Femur (tissue), 1 donor: ENCODE measurements at regions not wholly inside any gene's neighbourhood (a gene's known extent, or its start where the extent isn't known, plus 50 kb on each side); places are given as distances from the start of the nearest gene placed in this dataset.

Experiments used
- DNase-seq: peaks from one replicate; pipeline ENCODE4 v3.0.0-alpha.2; 2017

DNA sequence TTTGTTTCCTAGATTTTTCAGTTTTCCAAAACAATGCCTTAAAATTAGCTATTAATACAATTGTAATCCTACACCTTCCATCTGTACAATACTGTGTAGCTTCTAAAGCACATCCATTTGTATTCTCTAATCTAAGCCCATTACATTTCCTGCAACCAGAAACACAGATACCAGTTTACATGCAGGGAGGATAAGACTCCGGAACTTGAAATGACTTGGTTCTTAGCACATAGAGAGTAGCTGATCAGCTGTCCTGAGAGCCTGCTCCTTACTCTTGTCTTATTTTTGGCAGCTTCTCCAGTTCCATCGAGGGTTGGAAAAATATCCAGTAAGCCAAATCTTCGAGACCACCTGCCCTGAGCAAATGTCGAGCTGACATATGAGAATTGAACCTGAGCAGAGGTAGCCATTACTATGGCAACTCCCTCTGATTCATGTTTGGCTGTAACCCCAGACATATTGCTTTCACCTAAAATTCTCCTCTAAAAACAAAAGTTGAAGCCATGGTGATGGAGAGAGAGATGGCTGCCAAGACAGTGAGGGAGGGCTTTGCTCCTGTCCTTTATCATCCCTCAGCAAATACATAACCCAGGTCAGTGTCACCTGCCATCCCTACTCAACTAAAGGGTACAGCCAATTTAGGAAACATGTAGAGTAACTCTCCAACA is 542.8 kb downstream of the IRS1 start:
- peak; percentile 22 for DNase-seq

DNA sequence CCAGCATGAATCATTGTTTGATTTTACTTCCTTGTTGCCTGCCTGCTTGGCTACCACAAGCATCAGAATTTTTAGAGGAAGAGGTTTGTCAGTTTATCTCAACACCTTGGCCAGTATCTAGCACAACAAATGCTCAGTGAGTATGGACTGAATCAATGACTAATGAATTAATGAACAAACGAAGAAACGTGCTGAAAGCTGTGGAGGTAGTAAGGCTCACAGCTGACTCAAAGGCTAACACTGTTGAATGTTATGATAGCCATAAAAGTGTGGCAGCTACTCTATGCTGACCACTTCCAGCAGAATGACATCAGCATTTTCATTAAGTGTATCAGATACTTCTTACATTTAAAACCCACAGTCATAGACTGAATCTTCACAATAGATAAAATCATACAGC is 543.4 kb downstream of the IRS1 start:
- DNase-seq: no peak

DNA sequence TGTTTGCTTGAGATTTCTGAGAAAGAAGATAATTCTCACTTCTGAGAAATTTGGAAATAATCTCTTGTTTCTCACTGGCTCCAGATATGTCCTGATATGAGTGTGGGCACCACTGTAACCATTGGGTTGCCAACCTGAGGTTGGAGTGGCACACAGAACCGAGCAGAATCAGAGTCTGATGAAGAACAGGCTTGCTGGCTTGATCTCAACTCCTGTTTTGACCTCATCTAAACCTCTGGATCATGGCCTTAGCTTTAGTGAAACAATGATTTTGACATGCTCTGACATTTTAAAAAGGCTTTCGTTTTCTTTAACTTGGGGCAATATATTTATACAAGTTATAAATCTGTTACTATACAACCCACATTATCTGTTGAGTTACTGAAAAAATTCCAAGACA is 548.0 kb downstream of the IRS1 start:
- no peak for DNase-seq

DNA sequence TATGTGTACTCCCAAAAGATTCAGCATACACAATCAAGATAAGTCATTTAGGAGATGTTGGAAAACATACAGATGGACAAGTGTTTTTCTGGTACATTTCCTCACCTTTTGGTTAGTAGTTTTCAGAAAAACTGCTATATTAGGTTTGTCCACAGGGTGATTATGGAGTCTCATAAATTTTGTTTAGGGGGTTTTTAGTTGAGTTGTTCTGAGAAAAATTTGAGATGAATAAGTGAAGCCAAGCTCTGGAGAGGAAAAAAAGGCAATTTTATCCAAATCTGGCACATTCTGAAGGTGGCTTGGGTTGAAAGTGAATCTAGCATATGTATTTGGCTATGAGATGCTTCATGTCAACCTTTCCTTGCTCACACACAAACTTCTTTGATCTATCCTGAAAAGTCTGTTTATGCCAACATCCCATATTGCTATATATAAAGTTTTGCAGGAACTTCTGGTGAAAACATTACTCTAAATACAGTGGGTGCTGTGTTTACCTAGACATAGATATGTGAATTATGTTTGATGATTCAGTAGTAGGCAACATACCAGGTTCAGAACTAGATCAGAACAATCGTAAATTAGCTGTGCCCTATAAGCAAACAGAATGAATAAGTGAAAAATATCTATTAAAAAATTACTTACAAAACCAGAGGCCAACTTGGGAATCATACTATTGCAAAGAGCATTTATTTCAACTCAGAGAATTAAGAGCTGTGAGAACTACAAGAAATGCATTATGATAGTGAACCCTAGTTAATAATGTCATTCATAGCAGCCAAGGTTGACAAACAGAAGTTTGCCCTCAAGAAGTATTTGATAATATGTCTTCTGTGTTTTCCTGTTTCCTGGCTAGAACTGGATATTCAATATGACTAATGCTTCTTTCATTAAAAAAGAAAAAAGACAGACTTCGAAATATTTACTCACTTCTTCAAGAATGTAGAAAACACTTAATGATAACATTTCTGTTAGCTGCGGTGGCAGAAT is 552.0 kb downstream of the IRS1 start:
- no peak for DNase-seq

DNA sequence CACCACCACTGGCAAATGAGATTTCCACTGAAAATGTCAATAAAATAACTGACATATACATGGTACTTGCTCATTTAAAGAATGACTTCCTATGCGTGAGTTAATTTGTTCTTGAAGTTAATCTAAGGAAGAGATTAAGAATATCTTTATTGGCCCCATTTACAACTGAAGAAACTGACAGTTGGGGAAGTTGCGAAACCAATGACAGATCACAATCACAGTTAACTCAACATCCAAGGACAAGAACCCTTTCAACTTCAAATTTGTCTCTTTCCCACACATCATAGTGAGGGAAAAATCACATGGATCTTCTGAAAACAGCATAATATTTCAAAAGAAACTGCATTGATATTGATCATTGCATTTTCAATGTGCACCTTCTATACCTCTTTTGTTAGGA is 565.4 kb downstream of the IRS1 start:
- no peak for DNase-seq

DNA sequence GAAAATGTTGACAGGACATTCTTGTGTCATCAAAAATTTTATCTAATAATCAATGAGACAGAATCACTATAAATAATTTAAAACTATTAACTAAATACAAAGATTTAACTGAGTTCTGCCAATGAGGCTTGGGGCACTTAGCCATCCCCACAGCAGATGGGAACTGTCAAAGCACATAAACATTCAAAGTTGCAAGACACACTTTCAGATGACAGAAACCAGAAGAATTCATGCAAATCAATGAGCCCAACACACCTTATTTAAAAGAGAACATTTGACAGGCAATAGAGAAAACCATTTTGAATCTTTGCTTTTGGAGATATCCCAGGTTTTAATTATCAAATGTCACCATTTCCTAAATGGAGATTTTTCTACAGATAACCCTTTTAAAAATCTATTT is 566.2 kb downstream of the IRS1 start:
- no peak for DNase-seq

DNA sequence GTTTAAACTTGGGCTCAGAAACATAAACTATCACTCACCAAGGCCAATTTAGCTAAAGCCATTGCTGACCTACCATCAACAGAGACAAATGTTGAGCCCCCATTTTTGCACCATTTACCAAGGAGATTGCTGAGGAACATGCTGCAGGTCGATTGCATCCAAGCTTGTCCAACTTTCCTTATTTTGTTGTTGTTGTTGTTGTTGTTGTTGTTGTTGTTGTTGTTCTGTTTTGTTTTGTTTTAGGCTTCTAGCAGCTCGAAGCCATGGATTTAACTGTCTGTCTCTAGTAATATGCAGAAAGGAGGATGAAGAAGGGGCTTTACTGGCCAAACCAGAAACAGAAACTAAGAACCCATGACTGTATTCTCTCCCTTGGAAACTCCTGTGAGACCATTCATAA is 571.5 kb downstream of the IRS1 start:
- no peak for DNase-seq

DNA sequence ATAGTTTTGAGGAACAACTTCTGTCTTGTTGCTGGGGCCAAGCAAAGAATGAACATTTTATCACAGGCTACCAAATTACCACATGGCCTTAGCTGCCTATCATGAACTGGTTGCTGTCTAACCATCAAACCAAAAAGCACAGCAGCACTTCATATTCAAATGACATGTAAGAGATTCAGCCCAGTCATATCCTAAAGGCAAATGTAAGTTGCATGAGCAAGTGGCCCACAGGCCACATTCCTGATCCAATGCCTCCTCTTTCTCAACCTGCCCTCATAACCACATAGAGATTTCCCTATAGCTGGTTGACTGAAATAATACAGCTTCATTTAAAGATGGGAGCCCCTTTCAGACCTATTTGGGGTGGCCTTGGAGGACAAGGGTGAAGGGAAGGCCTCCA is 572.3 kb downstream of the IRS1 start:
- DNase-seq: no peak

DNA sequence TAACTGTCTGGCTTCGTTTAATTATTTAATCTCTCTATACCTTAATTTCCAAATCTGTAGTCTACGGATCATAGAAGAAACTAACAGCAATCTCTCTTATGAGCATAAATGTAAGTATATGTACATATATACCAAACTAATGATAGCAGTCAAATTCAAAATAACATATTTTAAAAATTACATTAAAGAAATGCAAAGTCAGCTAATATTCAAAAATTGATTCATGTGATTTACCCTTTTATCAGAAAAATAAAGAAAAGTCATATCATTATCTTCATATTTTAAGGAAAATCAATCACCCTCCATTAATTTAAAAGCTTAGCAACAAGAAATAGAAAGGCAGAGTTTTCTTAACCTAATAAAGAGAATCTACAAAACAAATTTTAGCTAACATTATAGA is 575.9 kb downstream of the IRS1 start:
- no peak for DNase-seq

DNA sequence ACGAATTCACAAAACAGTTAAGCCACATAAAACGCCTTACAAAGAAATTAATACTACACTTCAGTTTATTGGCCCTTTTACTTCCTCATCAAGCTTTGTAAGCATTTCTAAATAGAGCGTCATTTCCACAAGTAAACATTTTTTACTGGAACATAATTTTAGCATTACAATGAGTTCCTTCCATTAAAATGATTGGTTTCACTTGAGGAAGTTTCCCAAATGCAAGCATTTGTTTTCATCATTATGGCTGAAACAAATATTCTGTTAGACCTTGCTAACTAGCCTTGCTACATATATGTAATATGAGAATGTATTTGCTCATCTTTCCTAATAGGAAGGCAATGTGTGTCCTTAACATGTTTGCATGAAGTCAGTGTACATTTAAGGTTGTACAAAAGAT is 579.1 kb downstream of the IRS1 start:
- no peak for DNase-seq

DNA sequence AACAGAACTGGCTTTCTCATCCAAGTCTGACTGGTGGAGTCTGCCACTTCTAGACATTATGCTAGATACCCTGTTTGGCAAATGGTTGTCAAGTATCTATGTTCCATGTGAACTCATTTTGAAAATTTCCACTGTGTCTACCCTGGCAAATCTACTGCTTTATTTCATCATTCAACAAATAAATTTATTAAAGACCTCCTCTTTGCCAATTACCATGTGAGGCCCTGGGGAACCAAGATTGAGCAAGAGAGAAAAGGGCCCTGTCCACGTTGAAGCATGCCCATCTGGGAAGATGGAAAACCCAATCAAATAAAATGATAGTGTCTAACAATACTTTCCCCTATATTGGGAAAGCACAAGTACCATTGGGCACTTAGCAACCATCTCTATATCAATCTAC is 582.4 kb downstream of the IRS1 start:
- DNase-seq: no peak

DNA sequence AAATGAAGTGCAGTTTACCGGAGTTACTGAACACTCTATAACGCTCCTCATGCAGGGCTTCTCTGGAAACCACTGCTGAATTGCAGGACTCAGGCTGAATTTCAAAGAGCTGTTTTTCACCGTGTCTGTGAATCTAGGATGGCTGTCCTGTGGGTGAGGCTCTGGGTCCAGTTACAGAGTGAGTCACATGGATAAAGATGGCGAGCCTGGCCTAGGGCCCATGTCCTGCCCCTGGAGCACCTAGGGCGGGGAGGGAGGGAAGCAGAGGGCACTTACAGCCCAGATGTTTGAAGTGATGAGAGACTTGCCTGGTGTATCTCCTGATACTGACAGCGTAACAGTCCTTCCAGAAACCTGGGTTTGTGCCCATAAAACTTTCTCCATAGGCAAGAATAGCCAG is 583.0 kb downstream of the IRS1 start:
- DNase-seq: no peak

DNA sequence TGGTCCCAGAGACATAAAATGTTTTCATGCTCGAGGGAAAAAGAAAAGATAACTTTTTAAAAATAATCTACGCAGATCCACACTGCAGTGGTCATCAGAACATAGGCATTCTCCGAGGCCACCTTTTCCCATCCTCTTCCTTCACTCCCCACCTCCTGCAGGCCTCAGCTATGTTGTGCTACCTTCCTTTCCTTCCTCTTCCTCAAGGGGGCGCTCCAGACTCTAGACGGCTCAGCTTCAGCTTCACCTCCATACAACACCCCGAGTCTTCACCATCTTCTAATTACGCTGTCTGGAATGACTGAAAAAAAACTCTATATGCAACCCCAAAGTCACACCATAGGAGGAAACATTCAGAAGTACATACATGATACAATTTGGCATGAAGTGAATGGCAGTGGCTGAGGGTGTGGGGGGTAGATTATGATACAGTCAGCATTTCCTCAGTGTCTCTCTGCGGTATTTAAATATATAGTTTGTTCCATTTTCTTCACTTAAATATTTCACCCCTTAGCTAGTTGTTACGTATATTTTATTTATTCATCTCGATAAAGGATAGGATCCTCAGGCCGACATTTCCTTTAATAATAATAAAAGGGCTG is 583.6 kb downstream of the IRS1 start:
- no peak for DNase-seq

DNA sequence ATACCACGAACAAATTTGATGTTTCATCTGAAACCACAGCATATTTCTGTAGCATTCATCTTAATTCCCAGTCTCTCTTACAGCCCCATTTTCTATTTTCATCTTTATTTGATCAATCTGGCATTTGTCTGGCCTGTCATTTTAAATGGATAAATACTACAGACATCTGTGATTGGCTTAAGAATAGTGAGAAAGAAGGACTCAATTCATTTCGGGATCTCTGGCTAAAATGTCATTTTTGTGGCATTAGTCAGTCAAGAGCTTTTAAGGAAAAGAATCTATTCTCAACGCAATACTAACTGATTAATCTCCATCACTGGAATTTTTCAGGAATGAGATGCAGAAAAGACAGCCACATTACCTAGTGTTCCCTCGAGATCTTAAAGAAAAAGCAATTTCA is 585.9 kb downstream of the IRS1 start:
- DNase-seq: no peak

DNA sequence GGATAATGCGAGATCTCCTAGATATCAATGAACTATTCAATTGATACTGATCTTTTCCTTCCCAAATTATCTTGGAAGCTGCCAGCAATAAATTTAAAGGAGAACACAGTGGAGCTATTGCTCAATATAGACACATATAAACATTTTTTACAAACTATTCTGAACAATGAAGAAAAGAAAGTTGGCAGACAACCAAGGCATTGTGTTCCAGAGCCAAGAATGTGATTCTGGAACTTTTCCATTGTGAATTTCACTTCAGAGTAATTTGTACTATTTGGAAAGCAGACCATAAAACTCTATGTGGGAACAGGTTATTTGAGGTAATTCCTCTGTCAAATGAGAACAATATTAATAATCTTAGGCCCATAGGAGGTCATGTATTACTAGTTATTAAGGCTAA is 588.2 kb downstream of the IRS1 start:
- DNase-seq: no peak

DNA sequence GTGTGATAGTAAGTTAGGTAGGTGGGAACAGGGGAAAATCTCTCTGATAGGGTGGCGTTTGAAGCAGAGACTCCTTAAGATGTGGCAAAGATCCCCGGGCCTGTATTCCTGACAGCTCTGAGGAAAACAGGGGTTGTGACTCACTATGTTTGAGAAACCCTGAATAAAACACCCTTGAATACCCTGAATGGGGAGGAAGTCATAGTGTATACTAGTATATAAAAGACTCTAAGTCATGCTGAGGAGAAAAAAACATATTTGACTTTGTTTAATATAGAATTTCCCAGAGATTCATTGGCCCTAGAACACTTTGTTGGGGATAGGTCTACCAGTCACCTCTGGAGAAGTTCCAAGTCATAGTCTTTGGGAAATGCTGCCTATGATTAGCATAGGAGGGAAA is 590.9 kb downstream of the IRS1 start:
- no peak for DNase-seq

DNA sequence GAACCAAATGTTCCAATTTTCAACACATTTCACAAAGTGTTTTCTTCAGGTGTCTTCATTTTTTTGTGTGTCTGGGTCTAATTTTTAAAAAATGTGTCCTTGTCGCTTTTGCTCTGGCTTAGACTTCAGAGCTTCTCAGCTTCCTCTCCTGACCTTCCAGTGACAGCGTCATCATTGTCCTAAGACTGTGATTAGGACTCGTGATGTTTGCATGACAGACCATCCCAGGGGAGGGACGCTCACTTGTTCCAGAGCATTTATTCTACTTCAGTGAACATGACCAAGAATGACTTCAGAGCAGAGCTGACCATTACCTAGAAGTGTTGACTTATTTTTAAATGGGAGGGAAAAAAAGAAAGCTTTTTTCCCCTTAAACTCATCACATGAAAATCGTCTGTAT is 591.9 kb downstream of the IRS1 start:
- DNase-seq: no peak

DNA sequence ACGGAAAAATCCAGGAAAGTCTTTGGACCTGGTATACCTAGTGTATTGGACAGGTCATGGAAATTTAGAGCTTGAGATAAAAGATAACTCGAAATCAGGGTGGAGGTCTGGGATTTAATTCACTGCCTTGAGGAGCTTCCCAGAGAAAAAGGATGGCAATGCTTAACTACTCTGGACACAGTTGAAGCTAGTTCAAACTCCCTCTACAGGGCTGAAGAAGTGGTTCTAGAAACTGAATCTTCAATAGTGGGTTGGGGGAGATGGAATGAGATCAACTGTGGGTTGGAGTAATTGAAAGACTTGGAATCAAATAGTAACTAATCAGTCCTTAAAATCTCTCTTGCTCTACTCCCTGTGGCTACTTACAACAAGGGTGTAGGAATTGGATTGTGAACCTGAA is 600.1 kb downstream of the IRS1 start:
- DNase-seq: no peak

DNA sequence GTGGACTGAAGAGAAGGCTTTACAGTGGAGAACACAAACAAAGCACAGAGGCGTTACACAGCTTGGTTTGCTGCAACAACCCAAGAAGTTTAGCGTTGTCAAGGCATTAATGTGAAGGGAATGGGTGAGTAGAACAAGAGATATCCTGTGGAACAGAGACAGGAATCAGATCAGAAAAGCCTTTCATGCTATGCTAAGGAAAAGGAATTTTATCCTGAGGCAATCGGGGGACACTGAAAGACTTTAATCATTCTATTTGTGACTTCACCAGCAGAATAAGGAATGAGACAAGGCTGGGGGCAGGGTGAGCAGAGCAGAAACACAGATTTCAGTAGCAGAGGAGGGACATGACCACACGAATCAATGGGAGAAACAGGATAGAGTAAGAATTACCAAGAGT is 600.7 kb downstream of the IRS1 start:
- no peak for DNase-seq

DNA sequence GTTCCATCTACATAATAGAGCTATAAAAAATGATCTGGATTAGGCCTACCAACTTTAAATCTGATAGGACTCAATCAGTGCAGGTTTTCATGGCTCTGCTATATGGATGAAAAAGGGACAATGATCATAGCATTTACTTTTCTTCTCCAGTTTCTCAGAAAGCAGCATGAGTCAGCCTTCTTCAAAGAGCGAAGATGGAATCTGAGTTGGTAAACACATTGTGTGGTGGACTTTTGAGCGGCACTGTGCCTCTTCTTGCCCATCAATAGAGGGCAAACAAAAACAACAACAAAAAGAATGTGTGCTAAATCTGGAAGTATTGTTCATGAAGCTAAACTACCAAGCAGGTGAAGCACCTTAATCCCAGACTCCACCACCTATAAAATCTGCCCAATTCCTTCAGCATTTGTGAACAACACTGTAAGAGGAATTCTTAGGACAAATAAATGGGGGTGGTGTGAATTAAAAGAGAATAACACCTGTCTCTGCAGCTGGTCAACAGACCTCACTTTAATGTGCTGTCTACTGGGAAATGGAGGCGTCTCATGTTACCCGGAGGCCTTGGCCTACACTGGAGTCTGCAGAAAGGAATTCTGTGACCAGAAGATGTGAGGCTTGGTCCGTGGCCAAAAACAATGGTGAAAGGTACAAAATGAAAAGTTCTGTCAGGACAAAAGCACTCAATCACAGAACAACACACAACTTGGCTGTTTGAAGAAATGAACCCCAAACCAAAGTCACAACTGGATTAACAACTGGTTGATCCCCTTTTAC is 609.0 kb downstream of the IRS1 start:
- peak; percentile 42 for DNase-seq

DNA sequence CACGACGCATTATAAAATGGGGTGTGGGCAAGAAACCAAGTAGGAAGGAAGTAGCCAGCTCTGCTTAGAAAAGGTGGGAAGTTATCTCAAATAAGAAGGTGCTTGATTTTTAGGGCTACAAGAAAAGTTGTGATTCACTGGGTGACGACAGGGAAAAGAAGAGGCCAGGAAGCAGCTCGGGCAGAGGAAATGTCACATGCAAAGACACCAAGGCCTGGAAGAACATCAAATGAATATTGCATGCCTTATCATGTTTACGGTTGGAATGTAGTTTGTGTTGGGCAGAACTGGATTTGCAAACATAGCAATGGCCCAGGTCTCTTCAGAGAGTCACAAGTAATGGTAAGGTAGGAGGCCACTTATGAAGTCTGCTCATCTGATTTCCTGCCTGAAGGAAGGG is 610.6 kb downstream of the IRS1 start:
- DNase-seq: no peak

DNA sequence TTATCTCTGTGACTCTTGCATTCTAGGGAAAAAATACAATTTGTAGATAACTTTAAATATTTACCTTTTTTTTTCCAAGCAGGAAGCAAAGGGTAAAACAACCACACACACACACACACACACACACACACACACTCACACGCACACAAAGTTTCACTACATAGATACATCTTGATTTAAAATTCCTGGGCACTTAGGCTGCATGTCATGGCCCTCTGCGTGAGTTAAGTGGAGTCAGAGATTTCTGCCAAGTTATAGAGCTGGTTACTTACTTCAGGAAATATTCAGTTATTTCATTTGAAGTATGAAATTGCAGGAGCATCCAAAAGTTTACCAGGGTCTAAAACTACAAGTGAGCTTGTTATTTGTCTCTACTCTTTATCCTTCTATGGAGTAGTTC is 612.0 kb downstream of the IRS1 start:
- no peak for DNase-seq

DNA sequence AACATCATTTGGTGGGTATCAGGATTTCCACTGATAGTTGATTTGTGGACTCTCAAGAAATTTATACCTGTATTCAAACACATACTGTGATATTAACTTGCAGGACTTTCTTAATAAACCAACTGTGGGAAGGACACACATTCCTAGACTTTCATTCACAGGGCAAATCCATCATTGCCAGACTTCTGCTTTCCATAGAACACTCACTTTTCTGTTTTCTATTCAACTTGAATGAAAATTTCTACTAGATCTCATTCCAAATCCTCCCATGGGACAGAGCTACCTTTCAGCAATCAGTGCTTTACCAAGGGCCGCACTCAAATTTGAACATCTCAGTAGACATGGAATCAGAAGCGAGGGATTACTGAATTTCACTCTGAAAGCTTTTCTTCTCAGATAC is 612.5 kb downstream of the IRS1 start:
- DNase-seq: no peak
